GM18868 (cell line): ENCODE measurements at regions not wholly inside any gene's neighbourhood (a gene's known extent, or its start where the extent isn't known, plus 50 kb on each side); places are given as distances from the start of the nearest gene placed in this dataset.
"Not testable (repeated sequence)": the region's sequence is repeated elsewhere in the genome, so short reads cannot be mapped to it uniquely, and the experiment has no call there.

ENCODE experiments used
- ATAC-seq: cut with Tn5 transposase; IDR thresholded peaks from one replicate; pipeline ENCODE4 v1.9.1; 2021; ENCODE audit warnings: mild to moderate bottlenecking, moderate library complexity; ENCODE audit not compliant: unreplicated experiment

DNA sequence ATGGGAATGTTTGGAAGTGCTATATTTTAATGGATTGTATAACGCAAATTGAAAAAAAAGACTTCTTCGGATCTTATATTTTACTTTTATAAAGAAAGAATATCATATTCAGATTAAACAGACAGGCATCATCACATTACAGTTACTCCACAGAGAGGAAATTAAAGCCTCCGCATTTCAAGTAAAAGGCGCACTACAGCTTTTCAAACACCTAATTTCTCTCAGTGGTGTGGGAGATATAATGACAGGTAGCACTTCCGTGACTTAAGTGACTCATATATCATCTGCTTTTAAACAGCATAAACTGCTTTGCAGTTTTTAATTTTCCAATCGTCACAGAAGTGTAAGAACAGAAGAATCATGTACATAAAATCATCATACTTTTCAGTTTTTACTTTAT is 751.4 kb downstream of the FSCB start:
- no peak for ATAC-seq

DNA sequence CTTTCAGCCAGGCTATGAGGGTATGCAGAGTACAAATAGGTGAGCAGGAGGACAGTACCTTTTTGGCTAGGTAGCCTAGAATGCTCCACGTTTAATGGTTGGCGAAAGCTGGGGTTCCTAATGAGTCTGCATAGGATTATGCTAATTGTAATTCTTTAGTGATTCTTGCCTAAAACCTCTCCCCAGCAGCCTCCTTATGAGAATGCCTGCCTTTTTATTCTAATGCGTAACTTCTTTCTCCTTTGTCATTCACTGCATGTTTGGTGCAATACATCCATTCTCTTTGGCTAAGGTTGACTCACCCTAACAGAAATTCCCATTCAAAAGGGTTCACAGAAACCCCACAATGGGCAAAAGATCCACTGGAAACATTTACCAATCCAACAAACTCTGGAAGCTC is 752.2 kb downstream of the FSCB start:
- no peak for ATAC-seq

- ATAC-seq = no peak
These were observed 761.3 kb downstream of the FSCB start for GRCh38 chr14:43745746-43746145.

- no peak for ATAC-seq
These were observed 771.2 kb downstream of the FSCB start for GRCh38 chr14:43735932-43736331.

DNA sequence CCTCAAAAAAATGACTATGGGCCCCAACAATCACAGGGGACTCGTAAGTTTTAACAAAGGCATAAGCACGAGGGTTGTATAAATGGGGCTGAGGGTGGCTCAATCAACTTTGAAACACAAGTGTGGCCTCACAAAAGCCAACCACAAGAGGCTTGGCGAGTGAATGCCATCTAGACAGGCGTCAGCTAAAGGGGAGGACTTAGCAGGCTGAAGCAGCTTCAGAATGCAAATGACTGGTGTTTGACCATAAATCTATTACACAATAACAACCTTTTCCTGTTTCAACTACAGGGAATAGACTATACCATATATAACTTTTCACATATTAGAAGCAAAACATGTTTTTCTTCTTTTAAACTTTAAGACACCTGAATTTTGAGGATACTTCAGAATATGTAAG is 777.9 kb downstream of the FSCB start:
- ATAC-seq = no peak

GRCh38 chr14:43706900-43707299 is 800.2 kb downstream of the FSCB start:
- ATAC-seq = no peak

- ATAC-seq = not testable (repeated sequence)
These were observed 808.4 kb downstream of the FSCB start for GRCh38 chr14:43698561-43699284.

DNA sequence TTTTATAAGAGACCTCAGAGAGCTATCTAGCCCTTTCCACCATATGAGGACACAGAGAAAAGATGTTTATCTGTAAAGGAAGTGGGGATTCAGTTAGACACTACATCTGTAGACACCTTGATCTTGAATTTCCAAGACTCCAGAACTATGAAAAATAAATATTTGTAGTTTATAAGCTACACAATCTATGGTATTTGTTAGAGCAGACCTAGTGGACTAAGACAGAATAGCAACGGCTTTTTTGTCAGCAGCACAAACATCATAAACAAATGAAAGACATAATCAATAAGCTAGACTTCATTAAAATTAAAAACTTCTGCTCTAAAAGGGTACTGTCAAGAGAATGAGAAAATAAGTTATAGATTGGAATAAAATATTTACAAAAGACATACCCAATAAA is 810.1 kb downstream of the FSCB start:
- no peak for ATAC-seq

DNA sequence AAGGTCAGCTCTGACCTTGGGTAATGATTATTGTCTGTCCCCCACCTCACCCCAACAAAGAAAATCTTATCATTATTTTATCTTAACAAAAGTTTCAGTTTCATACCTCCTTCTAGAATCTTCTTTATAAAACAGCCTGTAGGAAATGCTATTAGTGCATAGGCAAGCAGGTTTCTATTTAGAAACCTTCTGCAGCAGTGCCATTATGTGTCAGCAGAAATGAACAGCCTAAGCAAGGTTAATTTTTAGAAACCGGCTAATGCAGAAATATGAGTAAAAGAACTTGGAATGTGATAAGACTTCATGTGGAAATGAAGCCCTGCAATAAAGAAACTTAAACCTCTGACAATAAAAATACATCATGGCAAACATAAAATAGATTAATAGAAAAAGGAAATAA is 814.4 kb downstream of the FSCB start:
- no peak for ATAC-seq

DNA sequence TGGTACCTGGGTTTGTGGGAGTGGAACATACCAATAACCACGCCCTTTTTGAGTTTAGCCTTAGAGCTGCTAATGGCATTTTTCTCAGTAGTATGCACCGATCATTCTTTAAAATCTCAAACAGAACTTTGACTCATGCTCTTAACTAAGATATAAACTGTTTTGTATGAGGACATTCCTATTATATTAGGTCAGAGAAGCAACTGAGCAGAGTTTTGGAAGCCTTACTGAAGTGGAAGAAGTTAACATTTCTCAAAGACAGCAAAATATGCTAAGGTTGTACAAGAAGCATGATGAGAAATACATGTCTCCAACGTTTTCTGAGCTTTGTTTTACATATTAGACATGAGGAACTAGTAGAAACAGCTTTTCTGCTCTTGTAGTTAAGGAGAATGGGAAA is 819.2 kb downstream of the FSCB start:
- ATAC-seq = no peak

- no peak for ATAC-seq
These were observed 829.5 kb downstream of the FSCB start for GRCh38 chr14:43677581-43677980.

- ATAC-seq = no peak
These were observed 832.8 kb downstream of the FSCB start for GRCh38 chr14:43674273-43674672.

DNA sequence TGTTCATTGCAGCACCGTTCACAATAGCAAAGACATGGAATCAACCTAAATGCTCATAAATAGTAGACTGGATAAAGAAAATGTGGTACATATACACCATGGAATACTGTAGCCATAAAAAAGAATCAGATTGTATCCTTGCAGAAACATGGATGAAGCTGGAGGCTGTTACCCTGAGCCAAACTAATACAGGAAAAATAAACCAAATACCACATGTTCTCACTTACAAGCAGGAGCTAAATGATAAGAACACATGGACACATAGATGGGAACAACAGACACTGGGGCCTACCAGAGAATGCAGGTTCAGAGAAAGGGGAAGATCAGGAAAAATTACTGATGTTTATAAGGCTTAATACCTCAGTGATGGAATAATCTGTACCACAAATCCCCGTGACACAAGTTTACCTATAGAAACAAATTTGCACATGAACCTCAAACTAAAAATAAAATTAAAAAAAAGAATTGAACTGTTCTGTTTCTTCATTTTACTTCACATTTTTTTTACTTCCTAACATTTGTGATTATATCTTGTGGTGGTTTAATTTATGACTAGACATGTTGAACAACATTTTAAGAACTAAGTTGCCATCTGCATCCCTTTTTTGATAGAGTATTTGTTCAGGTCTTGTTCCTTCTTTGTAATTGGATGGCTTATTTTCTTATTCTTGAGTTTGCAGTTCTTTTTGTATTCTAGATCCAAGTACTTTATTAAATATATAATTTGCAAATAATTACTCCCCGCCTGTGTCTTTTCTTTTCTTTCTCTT is 835.2 kb downstream of the FSCB start:
- ATAC-seq = no peak

DNA sequence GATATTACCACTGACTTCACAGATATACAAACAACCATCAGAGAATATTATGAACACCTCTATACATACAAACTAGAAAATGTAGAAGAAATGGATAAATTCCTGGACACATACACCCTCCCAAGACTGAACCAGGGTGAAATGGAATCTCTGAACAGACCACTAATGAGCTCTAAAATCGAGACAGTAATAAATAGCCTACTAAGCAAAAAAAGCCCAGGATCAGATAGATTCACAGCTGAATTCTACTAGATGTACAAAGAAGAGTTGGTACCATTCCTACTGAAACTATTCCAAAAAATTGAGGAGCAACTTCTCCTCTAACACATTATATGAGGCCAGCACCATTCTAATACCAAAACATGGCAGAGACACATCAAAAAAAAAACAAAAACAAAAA is 837.7 kb downstream of the FSCB start:
- no peak for ATAC-seq

DNA sequence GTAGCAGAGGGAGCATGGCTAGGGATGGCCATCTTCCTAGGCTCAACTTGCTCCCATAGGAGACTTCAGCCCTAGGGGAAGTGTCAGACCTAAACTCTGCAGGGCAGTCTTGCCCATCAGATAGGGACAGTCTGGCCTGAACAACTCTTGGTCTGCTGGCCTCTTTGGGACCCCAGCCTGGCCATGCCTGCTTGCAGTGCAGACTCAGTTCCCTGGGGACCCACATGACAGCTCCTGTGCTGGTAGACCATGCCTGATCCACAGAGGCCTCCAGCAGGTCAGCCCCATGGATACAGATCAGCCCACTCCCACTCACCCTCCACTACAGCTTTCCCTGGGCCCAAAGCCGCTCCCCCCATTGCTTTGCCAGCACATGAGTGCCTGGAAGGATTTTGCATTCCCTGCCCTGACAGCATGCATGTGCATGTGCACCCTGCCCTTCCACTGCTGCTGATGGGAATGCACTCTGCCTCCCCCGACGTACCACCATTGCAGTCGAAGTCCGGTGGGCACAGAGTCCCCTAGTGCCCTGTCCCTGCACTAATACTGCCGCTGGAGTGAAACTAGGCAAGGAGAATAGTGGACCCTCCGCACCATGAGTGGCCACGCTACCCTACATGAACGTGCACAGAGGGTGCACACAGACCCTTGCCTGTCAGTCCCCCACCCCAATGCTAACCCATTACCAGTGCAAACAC is 841.4 kb downstream of the FSCB start:
- no peak for ATAC-seq

DNA sequence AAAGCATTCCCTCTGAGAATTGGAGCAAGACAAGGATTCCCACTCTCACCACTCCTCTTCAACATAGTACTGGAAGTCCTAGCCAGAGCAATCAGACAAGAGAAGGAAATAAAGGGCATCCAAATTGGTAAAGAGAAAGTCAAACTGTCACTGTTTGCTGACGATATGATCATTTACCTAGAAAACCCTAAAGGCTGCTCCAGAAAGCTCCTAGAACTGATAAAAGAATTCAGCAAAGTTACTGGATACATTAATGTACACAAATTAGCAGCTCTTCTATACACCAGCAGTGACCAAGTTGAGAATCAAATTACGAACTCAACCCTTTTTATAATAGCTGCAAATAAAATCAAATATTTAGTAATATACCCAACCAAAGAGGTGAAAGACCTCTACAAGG is 851.9 kb downstream of the FSCB start:
- ATAC-seq = not testable (repeated sequence)

DNA sequence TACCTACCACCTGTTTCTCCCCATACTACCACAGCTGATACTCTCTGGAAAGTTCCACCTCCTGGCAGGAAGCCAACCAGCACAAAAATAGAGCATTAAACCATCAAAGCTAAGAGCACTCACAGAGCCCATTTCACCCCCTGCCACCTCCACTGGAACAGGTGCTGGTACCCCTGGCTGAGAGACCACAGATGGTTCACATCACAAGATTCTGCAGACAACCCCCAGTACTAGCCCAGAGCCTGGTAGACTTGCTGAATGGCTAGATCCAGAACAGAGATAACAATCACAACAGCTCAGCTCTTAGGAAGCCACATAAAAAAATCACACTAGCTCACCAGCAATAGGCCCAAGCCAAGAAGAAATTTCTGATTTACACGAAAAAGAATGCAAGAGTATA is 855.2 kb downstream of the FSCB start:
- no peak for ATAC-seq

- ATAC-seq = no peak
These were observed 855.8 kb downstream of the FSCB start for GRCh38 chr14:43651185-43651787.

DNA sequence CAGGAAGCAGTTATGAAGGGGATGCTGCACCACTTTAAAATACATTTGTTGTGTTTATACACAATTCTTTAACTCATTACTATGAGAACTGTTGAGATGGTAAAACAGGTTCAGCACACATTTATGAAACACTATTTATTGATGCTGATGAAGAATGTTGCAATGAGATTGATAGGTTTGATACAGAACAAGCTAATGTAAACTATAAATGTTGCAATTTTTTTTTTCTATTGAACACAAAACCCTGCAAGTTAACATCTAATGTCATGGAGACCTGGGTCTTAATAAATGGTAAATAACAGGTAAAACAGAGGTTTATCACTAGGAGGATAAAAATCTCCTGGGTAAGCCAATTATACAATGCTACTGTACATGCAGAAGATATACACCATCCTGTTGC is 857.6 kb downstream of the FSCB start:
- ATAC-seq = no peak

DNA sequence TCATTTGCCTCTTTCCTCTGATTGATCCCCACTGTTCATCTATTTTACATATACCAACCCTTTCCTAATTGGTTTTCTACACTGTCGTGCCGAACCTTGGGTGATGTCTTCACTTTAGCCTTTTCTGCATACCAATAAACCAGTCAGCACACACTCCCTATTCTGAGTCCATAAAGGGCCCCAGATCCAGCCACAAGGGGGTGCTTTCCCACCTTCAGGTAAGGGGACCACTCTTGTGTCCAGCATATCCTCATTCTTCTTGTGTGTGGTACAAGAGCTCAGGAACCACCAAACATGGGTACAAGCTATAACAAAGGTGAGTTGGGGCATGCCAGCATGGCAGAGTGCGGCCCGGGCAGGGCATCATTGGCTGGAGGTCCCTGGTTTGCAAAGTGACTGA is 859.8 kb downstream of the FSCB start:
- no peak for ATAC-seq

GRCh38 chr14:43640718-43641267 is 866.3 kb downstream of the FSCB start:
- ATAC-seq = no peak
